ENCODE measurements at regions not wholly inside any gene's neighbourhood (a gene's known extent, or its start where the extent isn't known, plus 50 kb on each side); places are given as distances from the start of the nearest gene placed in this dataset.

- Histone ChIP-seq H3K4ac (ENCODE audit: low read length) (no peak overlapping the region), H3K4me1 (ENCODE audit: control insufficient read depth in 2 of 2, insufficient read depth in 1 of 2, low read depth in 1 of 2, low read length in 2 of 2) (peaks cover 0 to 2% of the 10 kb centered on the region in 2 donors), H3K9ac (ENCODE audit: low read depth, low read length, poor library complexity) (no peak overlapping the region), H2AK5ac (ENCODE audit: low read depth, low read length) (no peak overlapping the region), H3K18ac (ENCODE audit: low read length) (no peak overlapping the region), H3K23ac (ENCODE audit: low read depth, low read length, poor library complexity) (no peak overlapping the region), H3K27ac (replicated peaks; ENCODE audit: low read length) (no peak overlapping the region), H2BK5ac (ENCODE audit: low read length) (no peak overlapping the region), H2BK120ac (ENCODE audit: low read depth, low read length) (no peak overlapping the region), H3K79me1 (ENCODE audit: low read depth, low read length) (no peaks in the 10 kb centered on the region), H3K4me2 (ENCODE audit: insufficient read depth, low read length, poor library complexity, severe bottlenecking) (no peak overlapping the region), H2AFZ (ENCODE audit: low read length) (no peak overlapping the region), H3K9me3 (replicated peaks in 1 of 2; ENCODE audit: control insufficient read depth in 2 of 2, insufficient read depth in 1 of 2, low read depth in 1 of 2, low read length in 2 of 2) (no peaks in the 10 kb centered on the region), H3K27me3 (ENCODE audit: control insufficient read depth in 3 of 3, insufficient read depth in 3 of 3, low read depth in 1 of 3, low read length in 3 of 3) (no peaks in the 10 kb centered on the region), H3K36me3 (replicated peaks in 1 of 2; ENCODE audit: control insufficient read depth in 2 of 2, insufficient read depth in 2 of 2, low read length in 2 of 2) (no peaks in the 10 kb centered on the region), H2BK12ac (ENCODE audit: low read length) (no peak overlapping the region), H2BK15ac (ENCODE audit: low read length) (no peak overlapping the region), H3K14ac (ENCODE audit: low read length) (no peak overlapping the region), H4K8ac (ENCODE audit: low read depth, low read length) (no peak overlapping the region), H4K91ac (ENCODE audit: low read depth, low read length, poor library complexity) (no peak overlapping the region), H3K4me3 (ENCODE audit: low read length in 2 of 2) (no peak overlapping the region)
- no peak for DNase-seq (ENCODE audit: low spot score)
- no CpG with 5 or more reads among the region's 8 CpGs for WGBS, 2 donors (ENCODE audit: extremely low coverage in 2 of 2, insufficient read length in 2 of 2, insufficient replicate concordance in 1 of 2)
Observed at GRCh38 chr15:38624244-38625205, 59.9 kb upstream of the RASGRP1 start.

DNA sequence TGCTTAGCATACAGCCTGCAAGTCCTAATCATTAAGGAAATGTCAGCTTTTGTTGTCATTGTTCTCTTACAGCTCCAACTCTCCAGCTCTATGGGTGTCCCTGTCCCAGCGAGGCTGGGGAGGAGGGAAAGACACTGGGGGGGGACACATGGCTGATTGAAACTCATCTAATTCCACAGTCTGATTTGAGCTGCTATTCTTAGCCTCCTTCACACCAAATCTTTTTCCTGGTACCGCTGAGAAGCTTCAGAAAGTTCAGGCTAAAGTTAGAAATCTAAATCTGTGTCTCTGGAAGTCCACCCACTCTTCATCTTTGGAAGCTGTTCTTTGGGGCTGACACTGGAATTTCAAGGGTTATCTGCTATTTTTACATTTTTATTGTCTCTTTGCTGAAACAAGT lies 61.3 kb upstream of the RASGRP1 start:
- Histone ChIP-seq H2BK12ac (ENCODE audit: low read length) (no peak overlapping the region), H2BK15ac (ENCODE audit: low read length) (no peak overlapping the region), H2BK5ac (ENCODE audit: low read length) (no peak overlapping the region), H3K23ac (ENCODE audit: low read depth, low read length, poor library complexity) (no peak overlapping the region), H2BK120ac (ENCODE audit: low read depth, low read length) (no peak overlapping the region), H3K18ac (ENCODE audit: low read length) (no peak overlapping the region), H3K9me3 (replicated peaks in 1 of 2; ENCODE audit: control insufficient read depth in 2 of 2, insufficient read depth in 1 of 2, low read depth in 1 of 2, low read length in 2 of 2) (no peaks in the 10 kb centered on the region), H3K4me1 (ENCODE audit: control insufficient read depth in 2 of 2, insufficient read depth in 1 of 2, low read depth in 1 of 2, low read length in 2 of 2) (no peaks in the 10 kb centered on the region), H3K4me2 (ENCODE audit: insufficient read depth, low read length, poor library complexity, severe bottlenecking) (no peak overlapping the region), H3K36me3 (replicated peaks in 1 of 2; ENCODE audit: control insufficient read depth in 2 of 2, insufficient read depth in 2 of 2, low read length in 2 of 2) (no peaks in the 10 kb centered on the region), H3K4me3 (ENCODE audit: low read length in 2 of 2) (no peak overlapping the region), H3K79me1 (ENCODE audit: low read depth, low read length) (no peaks in the 10 kb centered on the region), H3K27me3 (ENCODE audit: control insufficient read depth in 3 of 3, insufficient read depth in 3 of 3, low read depth in 1 of 3, low read length in 3 of 3) (no peaks in the 10 kb centered on the region), H4K91ac (ENCODE audit: low read depth, low read length, poor library complexity) (no peak overlapping the region), H3K4ac (ENCODE audit: low read length) (no peak overlapping the region), H4K8ac (ENCODE audit: low read depth, low read length) (no peak overlapping the region), H3K9ac (ENCODE audit: low read depth, low read length, poor library complexity) (no peak overlapping the region), H2AFZ (ENCODE audit: low read length) (no peak overlapping the region), H3K27ac (replicated peaks; ENCODE audit: low read length) (no peak overlapping the region), H3K14ac (ENCODE audit: low read length) (no peak overlapping the region), H2AK5ac (ENCODE audit: low read depth, low read length) (no peak overlapping the region)
- no peak for DNase-seq (ENCODE audit: low spot score)
- no CpG with 5 or more reads among the region's 2 CpGs for WGBS, 2 donors (ENCODE audit: extremely low coverage in 2 of 2, insufficient read length in 2 of 2, insufficient replicate concordance in 1 of 2)

DNA sequence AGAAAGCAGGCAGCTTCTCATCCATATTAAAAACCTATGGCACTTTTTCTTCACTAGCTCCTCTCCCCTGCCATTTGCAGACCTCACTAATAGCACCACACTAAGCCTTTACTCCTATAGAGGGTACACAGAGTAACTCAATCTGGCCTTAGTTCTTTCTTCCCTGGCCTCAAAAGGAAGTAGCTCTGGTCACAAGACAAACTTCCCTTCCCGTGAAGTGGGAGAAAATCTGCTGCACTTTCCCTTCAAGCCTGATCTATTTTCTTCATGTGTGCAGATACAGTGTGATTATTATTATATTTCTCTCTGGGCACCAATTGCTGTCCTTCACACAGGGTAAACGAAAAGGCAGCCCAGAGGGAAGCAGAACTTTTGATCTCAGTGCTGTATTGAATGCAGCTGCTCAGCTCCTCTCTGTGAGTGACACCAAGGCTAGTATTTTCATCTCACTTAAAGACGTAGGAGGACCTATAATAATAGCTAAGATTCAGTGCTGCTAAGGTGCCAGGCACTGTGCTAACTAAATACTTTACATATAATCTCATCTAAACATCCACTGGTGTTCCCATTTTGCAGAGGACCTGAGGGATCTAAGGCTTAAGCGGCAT lies 61.9 kb upstream of the RASGRP1 start:
- Histone ChIP-seq H3K18ac (ENCODE audit: low read length) (no peak overlapping the region), H3K4me3 (ENCODE audit: low read length in 2 of 2) (no peak overlapping the region), H2AK5ac (ENCODE audit: low read depth, low read length) (no peak overlapping the region), H3K27me3 (ENCODE audit: control insufficient read depth in 3 of 3, insufficient read depth in 3 of 3, low read depth in 1 of 3, low read length in 3 of 3) (no peaks in the 10 kb centered on the region), H3K27ac (replicated peaks; ENCODE audit: low read length) (no peak overlapping the region), H2BK15ac (ENCODE audit: low read length) (no peak overlapping the region), H2BK5ac (ENCODE audit: low read length) (no peak overlapping the region), H3K4me2 (ENCODE audit: insufficient read depth, low read length, poor library complexity, severe bottlenecking) (no peak overlapping the region), H3K4me1 (ENCODE audit: control insufficient read depth in 2 of 2, insufficient read depth in 1 of 2, low read depth in 1 of 2, low read length in 2 of 2) (no peaks in the 10 kb centered on the region), H4K91ac (ENCODE audit: low read depth, low read length, poor library complexity) (no peak overlapping the region), H2BK120ac (ENCODE audit: low read depth, low read length) (no peak overlapping the region), H2BK12ac (ENCODE audit: low read length) (no peak overlapping the region), H3K36me3 (replicated peaks in 1 of 2; ENCODE audit: control insufficient read depth in 2 of 2, insufficient read depth in 2 of 2, low read length in 2 of 2) (no peaks in the 10 kb centered on the region), H3K9me3 (replicated peaks in 1 of 2; ENCODE audit: control insufficient read depth in 2 of 2, insufficient read depth in 1 of 2, low read depth in 1 of 2, low read length in 2 of 2) (no peaks in the 10 kb centered on the region), H3K9ac (ENCODE audit: low read depth, low read length, poor library complexity) (no peak overlapping the region), H3K23ac (ENCODE audit: low read depth, low read length, poor library complexity) (no peak overlapping the region), H3K4ac (ENCODE audit: low read length) (no peak overlapping the region), H3K14ac (ENCODE audit: low read length) (no peak overlapping the region), H2AFZ (ENCODE audit: low read length) (no peak overlapping the region), H4K8ac (ENCODE audit: low read depth, low read length) (no peak overlapping the region), H3K79me1 (ENCODE audit: low read depth, low read length) (no peaks in the 10 kb centered on the region)
- WGBS, 2 donors (ENCODE audit: extremely low coverage in 2 of 2, insufficient read length in 2 of 2, insufficient replicate concordance in 1 of 2), result no CpG with 5 or more reads among the region's 4 CpGs
- no peak for DNase-seq (ENCODE audit: low spot score)

GRCh38 chr15:38627689-38628277 lies 63.2 kb upstream of the RASGRP1 start:
- Histone ChIP-seq H3K9ac (ENCODE audit: low read depth, low read length, poor library complexity) (no peak overlapping the region), H2BK15ac (ENCODE audit: low read length) (no peak overlapping the region), H3K4ac (ENCODE audit: low read length) (no peak overlapping the region), H3K4me1 (ENCODE audit: control insufficient read depth in 2 of 2, insufficient read depth in 1 of 2, low read depth in 1 of 2, low read length in 2 of 2) (no peaks in the 10 kb centered on the region), H2BK5ac (ENCODE audit: low read length) (no peak overlapping the region), H3K36me3 (replicated peaks in 1 of 2; ENCODE audit: control insufficient read depth in 2 of 2, insufficient read depth in 2 of 2, low read length in 2 of 2) (no peaks in the 10 kb centered on the region), H3K27ac (replicated peaks; ENCODE audit: low read length) (no peak overlapping the region), H4K8ac (ENCODE audit: low read depth, low read length) (no peak overlapping the region), H2BK12ac (ENCODE audit: low read length) (no peak overlapping the region), H3K4me2 (ENCODE audit: insufficient read depth, low read length, poor library complexity, severe bottlenecking) (no peak overlapping the region), H3K23ac (ENCODE audit: low read depth, low read length, poor library complexity) (no peak overlapping the region), H2BK120ac (ENCODE audit: low read depth, low read length) (no peak overlapping the region), H2AK5ac (ENCODE audit: low read depth, low read length) (no peak overlapping the region), H3K18ac (ENCODE audit: low read length) (no peak overlapping the region), H3K79me1 (ENCODE audit: low read depth, low read length) (no peaks in the 10 kb centered on the region), H3K4me3 (ENCODE audit: low read length in 2 of 2) (no peak overlapping the region), H4K91ac (ENCODE audit: low read depth, low read length, poor library complexity) (no peak overlapping the region), H3K27me3 (ENCODE audit: control insufficient read depth in 3 of 3, insufficient read depth in 3 of 3, low read depth in 1 of 3, low read length in 3 of 3) (no peaks in the 10 kb centered on the region), H2AFZ (ENCODE audit: low read length) (no peak overlapping the region), H3K9me3 (replicated peaks in 1 of 2; ENCODE audit: control insufficient read depth in 2 of 2, insufficient read depth in 1 of 2, low read depth in 1 of 2, low read length in 2 of 2) (no peaks in the 10 kb centered on the region), H3K14ac (ENCODE audit: low read length) (no peak overlapping the region)
- no peak for DNase-seq (ENCODE audit: low spot score)
- no CpG with 5 or more reads among the region's 12 CpGs for WGBS, 2 donors (ENCODE audit: extremely low coverage in 2 of 2, insufficient read length in 2 of 2, insufficient replicate concordance in 1 of 2)

Data from neuronal stem cell (in vitro differentiated cells).